LNCAP (cell line): ENCODE measurements at regions not wholly inside any gene's neighbourhood (a gene's known extent, or its start where the extent isn't known, plus 50 kb on each side); places are given as distances from the start of the nearest gene placed in this dataset.

Experiments
- TF ChIP-seq, protein P1 (sequence below): fragments of 450-650 bp; IDR thresholded peaks from 2 replicates; pipeline ENCODE4 v1.5.1; 2017; ENCODE audit warnings: mild to moderate bottlenecking

DNA sequence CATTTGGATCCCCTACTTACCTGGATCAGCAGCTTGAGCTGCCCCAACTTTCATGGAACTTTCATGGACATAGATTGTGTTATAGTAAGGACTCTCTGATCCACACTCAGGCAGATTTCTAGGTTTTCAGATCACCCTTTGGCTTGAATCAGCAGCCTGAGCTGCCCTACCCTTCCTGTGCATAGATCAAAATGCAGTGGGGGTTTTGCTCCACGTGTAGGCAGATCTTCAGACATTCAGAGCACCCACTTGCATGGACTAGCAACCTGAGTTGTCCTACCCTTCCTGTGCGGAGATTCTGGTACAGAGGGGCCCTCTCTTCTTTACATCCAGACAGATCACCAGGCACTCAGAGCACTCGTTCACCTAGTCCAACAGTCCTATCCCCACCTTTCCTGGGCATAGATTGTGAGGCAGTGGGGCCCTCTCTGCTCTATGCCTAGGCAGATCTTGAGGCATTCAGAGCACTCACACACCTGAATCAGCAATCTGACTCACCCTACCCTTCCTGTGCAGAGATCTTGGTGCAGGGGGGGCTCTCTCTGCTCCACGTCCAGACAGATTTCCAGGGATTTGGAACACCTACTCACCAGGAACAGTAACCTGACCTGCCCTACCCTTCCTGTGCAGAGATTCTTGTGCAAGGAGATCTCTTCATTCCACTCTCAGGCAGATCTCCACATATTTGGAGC lies 705.2 kb upstream of the NRSN1 start:
- TF ChIP-seq, protein P1, sequence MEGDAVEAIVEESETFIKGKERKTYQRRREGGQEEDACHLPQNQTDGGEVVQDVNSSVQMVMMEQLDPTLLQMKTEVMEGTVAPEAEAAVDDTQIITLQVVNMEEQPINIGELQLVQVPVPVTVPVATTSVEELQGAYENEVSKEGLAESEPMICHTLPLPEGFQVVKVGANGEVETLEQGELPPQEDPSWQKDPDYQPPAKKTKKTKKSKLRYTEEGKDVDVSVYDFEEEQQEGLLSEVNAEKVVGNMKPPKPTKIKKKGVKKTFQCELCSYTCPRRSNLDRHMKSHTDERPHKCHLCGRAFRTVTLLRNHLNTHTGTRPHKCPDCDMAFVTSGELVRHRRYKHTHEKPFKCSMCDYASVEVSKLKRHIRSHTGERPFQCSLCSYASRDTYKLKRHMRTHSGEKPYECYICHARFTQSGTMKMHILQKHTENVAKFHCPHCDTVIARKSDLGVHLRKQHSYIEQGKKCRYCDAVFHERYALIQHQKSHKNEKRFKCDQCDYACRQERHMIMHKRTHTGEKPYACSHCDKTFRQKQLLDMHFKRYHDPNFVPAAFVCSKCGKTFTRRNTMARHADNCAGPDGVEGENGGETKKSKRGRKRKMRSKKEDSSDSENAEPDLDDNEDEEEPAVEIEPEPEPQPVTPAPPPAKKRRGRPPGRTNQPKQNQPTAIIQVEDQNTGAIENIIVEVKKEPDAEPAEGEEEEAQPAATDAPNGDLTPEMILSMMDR = no peak

DNA sequence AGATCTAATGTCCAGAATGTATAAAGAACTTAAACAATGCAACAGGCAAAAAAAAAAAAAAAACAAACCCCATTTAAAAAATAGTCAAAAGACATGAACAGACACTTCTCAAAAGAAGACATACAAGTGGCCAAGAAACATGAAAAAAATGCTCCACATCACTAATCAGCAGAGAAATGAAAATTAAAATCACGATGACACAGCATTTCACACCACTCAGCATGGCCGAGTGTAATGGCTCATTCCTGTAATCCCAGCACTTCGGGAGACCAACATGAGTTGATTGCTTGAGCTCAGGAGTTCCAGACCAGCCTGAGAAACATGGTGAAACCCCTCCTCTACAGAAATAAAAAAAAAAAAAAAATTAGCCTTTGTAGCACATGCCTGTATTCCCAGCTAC lies 701.4 kb upstream of the NRSN1 start:
- TF ChIP-seq, protein P1 = no peak

DNA sequence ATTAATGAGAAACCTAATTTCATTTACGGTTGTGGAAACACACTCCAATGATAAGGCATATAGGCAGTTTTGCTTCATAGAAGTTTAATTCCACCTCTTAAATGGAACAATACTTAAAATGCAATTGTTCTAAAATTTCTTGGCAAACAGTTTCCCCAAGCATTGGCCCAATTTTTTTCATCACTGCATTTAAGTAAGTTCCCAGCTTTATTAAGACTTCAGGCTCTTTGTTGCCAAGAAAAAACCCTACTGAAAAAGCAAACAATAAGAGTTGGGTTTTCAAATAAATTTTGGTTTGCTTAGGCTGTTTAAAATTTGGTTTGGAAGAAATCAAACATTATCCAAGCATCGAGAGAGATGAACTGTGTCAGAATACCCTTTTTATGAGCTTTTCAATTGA lies 690.9 kb upstream of the NRSN1 start:
- TF ChIP-seq, protein P1 = no peak

DNA sequence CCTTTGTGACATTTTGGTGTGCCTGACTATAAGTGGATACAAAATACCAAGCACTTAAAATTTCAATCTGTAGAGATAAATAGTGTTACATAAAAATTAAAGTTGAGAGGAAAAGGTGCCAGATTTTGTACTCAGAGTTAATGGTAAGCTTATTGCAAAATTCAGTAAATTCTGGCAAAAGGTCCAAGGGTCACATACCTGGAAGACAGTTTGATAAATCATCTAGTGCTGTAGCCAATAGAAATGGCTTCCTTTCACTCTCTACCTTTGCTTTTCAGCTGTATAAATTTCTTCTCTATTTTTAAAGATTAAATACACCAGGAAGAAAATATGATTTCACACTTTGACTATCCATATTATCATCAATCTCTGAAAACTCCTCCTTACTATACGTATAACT lies 690.2 kb upstream of the NRSN1 start:
- TF ChIP-seq, protein P1 = no peak

DNA sequence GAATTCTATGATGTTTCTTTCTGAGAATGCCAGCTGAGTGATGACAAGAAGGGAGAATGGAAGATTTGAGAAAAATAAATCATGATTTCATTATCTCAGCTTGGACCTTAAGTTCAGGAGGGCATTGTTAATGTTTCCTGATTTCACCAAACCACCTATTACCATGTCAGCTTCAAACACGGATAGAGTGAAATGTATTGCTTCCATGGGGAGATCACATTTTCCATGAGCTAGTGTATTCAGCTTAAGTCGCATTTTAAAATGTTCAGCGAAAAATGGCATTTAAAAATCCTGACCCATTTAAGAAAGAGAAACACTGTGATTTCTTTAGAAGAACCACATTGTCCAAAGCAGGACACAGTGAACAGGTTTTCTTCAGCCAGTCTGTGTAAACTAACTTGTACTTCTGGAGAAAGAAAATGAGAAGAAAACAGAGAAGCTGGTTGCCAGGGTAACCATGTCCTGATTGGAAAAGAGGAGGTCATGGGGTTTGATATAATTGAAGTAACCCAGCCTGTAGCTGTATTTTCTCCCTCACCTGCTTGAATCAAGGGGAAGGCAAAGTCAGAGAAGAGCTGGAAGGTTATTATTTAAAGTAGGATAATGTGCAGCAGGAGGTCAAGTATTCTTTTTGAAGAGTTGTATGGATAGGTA lies 684.1 kb upstream of the NRSN1 start:
- TF ChIP-seq, protein P1 = no peak

DNA sequence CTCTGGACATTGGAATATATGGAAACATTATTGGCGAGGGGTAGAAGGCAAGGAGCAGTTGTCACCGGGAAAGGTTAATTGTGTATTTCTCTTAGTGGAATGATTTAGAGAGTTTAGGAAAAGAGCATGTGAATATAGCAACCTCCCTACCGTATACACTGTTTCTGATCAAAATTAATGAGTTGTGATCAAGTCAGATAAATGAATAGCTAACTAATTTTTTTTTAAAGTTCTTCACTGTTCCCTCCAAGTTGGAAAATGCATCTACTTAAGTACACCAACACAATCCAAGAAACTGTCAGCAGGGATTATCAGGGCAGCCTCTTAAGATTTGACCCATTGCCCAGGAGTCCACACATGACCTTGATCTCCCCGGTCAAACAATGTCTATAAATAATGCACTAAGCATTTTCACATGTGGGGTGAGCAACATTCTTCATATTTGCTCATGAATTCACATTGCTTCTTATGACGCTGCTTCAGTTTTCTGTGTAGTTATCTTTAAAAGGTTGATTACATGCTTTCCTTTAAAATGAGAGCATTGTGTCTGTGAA lies 680.8 kb upstream of the NRSN1 start:
- TF ChIP-seq, protein P1 = no peak

DNA sequence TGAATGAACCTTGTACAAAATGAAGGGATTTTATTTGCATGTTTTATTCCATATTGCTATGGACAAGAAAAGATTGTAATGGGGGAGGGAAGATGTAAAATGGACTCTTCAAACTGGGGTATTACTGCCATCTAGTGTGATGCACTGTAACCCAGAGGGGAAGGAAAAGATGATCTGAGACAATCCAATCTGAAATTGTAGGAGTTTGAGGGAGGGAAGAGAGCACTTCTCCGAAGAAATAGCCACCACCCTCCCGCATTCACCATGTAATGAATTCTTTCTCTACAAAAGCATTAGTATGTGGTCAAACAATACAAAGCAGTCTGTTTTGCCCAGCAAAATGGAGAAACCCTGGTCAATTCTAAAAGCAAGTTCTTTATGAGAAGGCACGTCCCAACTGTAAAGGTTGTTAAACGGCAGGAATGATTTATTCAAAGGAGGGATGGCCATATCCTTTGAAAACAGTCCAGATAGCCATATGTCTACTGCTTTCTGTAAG lies 679.5 kb upstream of the NRSN1 start:
- TF ChIP-seq, protein P1 = peak; percentile 73
